T-helper 9 cell (primary cell): ENCODE measurements at regions not wholly inside any gene's neighbourhood (a gene's known extent, or its start where the extent isn't known, plus 50 kb on each side); places are given as distances from the start of the nearest gene placed in this dataset.
"Not testable (repeated sequence)": the region's sequence is repeated elsewhere in the genome, so short reads cannot be mapped to it uniquely, and the experiment has no call there.

Source experiments
- DNase-seq: peaks from one replicate; pipeline ENCODE4 v3.0.0-alpha.2; 2020

- no peak for DNase-seq
Observed at GRCh38 chr5:154618696-154619095, 136.5 kb upstream of the LARP1 start.

- no peak for DNase-seq
Observed at GRCh38 chr5:154614595-154614994, 136.6 kb upstream of the HAND1 start.

- no peak for DNase-seq
Observed at GRCh38 chr5:154614125-154614524, 136.1 kb upstream of the HAND1 start.

DNA sequence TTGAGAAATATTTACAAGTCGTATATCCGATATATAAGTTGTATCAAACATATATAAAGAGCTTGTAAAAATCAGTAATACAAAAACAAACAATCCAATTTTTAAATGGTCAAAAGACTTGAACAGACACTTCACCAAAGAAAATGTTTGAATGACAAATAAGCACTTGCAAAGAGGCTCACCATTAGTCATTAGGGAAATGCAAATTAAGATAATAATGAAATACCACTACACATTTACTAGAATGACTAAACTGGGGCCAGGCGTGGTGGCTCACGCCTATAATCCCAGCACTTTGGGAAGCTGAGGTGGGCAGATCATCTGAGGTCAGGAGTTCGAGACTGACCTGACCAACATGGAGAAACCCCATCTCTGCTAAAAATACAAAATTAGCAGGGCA lies 134.6 kb upstream of the HAND1 start:
- DNase-seq = no peak

- no peak for DNase-seq
Observed at GRCh38 chr5:154611341-154611767, 133.3 kb upstream of the HAND1 start.

- peak; percentile 17 for DNase-seq
Observed at GRCh38 chr5:154610321-154611154, 132.5 kb upstream of the HAND1 start.

DNA sequence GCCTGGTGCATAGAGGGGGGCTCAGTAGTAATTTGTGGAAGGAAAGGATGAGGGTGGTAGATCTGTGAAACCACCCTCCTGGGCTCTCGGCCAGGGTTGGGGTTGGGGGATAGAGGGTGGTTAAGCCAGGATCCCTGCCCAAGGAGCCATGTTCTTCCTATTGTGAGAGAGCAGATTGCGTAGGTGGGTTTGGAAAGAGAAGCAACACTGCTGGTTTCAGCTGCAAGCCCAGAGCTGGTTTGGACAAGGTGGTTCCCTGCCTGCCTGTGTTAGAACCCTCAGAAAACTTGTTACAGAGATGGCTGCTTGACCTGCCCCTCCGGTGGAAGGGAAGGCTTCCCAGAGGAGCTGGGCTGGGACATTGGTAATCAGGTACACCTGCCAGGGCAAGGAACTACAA lies 131.2 kb upstream of the HAND1 start:
- no peak for DNase-seq

- no peak for DNase-seq
Observed at GRCh38 chr5:154608531-154609011, 130.5 kb upstream of the HAND1 start.

- DNase-seq = no peak
Observed at GRCh38 chr5:154607746-154608145, 129.7 kb upstream of the HAND1 start.

DNA sequence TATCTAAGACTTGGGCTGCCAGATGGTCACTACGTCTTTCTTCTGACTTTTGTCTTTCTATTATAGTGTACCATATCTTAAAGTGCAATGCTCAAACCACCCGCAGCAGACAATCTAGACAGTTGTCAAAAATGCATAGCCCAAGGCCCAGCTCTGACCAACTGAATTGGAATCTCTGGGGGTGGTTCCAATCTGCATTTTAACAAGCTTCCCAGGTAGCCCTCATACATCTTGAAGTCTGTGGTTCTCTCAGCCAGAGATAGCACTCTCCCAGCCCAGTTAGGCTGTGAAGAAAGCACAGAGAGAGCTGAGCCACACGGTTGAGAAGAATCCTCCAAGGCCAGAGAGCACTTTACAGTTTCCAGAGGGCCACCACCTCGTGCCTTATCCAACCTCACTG lies 128.2 kb upstream of the HAND1 start:
- no peak for DNase-seq

DNA sequence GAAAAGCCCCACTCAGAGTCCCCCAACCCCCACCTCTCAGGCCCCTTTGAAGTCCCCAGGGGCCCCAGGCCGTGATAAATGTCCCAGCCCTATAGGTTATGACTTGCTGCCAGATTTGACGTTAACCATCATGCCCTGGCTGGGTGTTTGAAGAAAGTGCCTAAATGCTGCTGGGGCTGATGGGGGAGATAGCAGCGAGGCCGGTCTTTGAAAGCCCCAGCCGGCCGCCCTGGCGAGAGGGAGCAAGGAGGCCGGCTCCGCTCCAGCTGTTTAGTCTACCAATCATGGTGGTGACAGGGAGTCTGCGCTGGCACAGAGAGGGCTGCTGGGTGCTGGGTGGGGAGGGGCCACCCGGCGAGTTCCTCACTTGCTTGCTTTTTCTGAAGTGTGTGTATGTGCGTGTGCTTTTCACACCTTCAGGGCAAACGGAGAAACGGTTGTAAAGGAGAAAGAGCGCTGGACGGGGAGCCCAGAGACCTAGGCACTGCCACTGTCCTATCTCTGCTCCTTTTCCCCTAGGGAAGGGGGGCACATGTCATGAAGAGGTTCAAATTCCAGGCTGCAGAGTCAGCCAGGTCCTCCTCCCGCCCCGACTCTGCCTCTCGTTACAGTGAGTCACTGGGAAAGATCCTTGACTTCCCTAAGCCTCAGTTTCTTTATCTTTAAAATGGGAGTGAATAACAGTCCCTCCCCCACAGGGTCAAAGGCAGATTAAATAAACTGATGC lies 126.1 kb upstream of the HAND1 start:
- no peak for DNase-seq

- DNase-seq = no peak
Observed at GRCh38 chr5:154603485-154603884, 125.5 kb upstream of the HAND1 start.

DNA sequence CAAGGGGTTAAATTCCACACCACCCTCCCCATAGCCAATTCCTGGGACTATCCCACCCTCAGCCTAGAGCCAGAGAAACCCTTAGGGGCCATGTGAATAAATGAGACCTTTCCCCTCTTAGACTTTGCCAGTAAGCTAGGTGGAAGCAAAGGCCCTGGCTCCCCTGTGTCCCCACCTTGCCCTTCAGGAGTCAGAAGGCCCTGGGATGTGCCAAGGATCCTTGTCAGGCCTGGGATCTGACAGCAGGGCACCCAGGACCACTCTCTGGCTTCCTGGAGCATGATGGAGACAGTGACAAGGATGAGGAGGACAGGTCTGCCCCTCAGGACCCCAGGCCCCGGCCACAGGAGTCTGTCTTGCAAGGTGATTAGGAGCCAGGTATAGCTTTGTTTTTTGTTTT lies 125.0 kb upstream of the HAND1 start:
- DNase-seq = no peak

- no peak for DNase-seq
Observed at GRCh38 chr5:154601014-154601413, 123.0 kb upstream of the HAND1 start.

GRCh38 chr5:154598021-154598420 lies 120.0 kb upstream of the HAND1 start:
- DNase-seq = no peak

- not testable (repeated sequence) for DNase-seq
Observed at GRCh38 chr5:154596844-154597243, 118.8 kb upstream of the HAND1 start.

GRCh38 chr5:154595662-154596061 lies 117.6 kb upstream of the HAND1 start:
- no peak for DNase-seq

GRCh38 chr5:154593796-154594195 lies 115.8 kb upstream of the HAND1 start:
- no peak for DNase-seq

DNA sequence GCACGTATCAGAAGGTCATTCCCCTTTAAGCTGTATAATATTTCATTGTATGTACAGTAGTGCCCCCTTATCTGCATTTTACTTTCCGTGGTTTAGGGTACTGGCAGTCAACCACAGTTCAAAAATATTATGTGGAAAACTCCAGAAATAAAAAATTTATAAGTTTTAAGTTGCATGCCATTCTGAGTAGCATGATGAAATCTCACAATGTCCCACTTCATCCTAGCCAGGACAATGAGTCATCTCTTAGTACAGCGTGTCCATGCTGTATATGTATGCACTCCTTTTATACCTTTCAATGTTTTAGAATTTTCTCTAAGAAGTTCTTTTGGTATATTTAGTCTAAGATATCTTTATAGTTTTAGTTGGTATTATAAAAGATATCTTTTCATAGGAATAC lies 115.0 kb upstream of the HAND1 start:
- DNase-seq = no peak

GRCh38 chr5:154590093-154590724 lies 112.2 kb upstream of the HAND1 start:
- DNase-seq = no peak

- no peak for DNase-seq
Observed at GRCh38 chr5:154589511-154589910, 111.5 kb upstream of the HAND1 start.

- DNase-seq = not testable (repeated sequence)
Observed at GRCh38 chr5:154588833-154589425, 110.9 kb upstream of the HAND1 start.

DNA sequence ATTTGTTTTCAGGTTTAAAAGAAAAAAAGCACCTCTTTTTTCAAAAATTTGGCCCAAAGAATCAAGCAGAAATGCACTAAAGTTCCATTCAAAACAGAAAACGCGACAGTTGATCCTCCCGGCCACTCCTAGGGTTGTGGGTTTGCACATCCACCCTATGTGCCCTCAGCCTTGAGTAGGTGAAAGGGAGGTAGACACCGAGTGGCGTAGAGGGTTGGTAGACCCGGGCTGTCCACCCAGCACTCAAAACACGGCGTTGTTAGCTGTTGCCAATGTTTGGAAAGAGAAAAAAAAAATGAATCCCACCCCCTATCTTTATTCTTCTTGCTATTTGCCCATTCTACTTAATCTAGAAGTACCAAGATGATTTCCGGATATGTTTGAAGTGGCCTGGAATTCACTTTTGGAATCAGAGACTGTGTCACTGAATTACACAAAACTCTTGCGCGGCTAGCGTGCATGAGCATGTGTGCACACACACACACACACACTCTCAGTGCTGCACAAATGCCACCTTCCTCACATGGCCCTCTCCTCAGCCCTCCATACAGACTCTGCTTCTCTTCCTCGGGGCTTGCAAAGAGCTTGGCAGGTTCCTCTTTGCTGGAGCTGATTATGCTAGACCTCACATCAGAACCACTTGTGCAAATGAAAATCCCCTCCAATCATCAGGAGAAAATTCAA lies 110.2 kb upstream of the HAND1 start:
- DNase-seq = no peak
